ENCODE measurements at regions not wholly inside any gene's neighbourhood (a gene's known extent, or its start where the extent isn't known, plus 50 kb on each side); places are given as distances from the start of the nearest gene placed in this dataset.
A peak's percentile ranks its signal among the peaks of the same experiment; 100 is the strongest.
"Not testable (repeated sequence)": the region's sequence is repeated elsewhere in the genome, so short reads cannot be mapped to it uniquely, and the experiment has no call there.

DNA sequence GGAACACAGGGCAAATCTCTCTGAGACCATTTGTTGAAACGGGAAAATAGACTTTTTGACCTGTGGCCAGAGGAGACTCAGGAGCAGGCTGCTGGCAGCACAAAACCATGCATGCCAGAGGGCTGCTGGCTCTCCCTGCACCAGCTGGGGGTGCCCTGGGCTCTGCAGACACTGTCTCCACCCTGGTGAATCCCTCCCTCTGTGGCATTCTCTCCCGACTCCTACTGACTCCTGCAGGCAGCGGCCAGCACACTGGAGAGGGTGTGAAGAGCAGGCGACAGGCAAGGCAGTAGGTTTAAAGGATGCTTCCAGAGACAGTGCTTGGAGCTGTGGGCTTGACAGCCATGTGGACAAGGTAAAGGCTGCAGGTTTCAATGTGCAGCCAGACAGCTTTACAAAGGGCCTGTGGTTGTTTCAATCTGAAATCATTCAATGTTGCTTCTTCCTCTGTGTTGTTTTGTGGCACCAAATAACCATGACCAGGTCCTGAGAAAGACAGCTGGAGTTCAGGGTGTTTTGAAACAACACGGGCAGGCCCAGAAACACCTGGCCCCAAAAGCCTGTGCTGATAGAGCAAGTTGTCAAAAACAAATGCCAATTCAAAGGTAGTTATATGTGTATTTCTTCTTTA, 431.0 kb upstream of the ATP10A start:
- intact Hi-C loops (cut with DNase I, micrococcal nuclease) = no loop called here
- ATAC-seq (no peak), DNase-seq (no peak)

GRCh38 chr15:26287381-26287780, 424.3 kb upstream of the ATP10A start:
- ATAC-seq (no peak), DNase-seq (no peak)
- intact Hi-C loops (cut with DNase I, micrococcal nuclease) = no loop called here

DNA sequence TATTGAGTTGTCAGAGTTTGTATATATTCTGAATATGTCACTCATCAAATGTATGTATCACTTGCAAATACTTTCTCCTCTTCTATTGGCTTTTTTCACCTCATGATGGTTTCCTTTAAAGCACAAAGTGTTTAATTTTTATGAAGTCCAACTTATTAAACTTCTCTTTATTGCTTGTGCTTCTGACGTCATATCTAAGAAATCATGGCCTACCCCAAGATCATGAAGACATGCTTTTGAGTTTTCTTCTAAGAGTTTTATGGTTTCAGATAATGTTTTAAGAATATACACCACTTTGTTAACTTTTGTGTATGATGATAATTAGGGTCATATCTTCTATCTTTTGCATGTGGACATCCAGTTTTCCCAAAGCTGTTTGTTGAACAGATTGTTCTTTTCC, 417.2 kb upstream of the ATP10A start:
- DNase-seq = no peak
- ATAC-seq = no peak
- intact Hi-C loops (cut with DNase I, micrococcal nuclease) = no loop called here

DNA sequence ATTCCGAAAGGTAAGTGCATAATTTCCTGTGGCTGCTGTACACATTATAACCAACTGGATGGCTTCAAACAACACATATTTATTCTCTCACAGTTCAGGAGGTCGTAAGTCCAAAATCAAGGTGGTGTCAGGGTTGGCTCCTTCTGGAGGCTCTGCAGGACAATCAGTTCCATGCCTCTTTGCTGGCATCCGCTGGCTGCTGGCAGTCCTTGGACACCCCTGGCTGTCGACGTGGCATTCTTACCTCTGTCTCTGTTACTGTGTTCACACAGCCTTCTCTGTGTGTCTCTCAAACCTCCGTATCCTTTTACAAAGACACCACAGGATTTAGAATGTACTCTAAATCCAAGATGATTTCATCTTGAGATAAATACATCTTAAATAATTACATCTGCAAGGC, 398.8 kb upstream of the ATP10A start:
- DNase-seq = no peak
- ATAC-seq = no peak
- intact Hi-C loops (cut with DNase I, micrococcal nuclease) = no loop called here

DNA sequence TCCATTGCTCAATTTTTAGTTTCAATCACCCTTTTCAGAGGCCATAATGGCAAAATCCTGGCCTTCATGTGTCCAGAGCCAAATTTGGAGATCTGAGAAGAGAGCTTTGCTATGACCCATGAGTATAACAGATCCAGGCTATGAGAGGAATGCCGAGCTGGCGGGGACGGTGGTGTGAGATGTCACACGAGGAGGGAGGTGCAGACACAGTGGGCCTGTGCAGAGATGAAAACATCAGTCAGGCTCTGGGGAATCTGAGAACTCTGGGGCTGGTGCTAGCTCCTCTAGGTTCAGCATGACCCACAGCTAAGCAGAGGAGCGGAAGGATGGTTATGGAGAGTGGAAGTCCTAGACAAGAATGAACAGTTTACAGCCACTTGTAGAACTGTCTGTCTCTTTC, 398.3 kb upstream of the ATP10A start:
- no peak for ATAC-seq
- intact Hi-C loops (cut with DNase I, micrococcal nuclease) = no loop called here
- DNase-seq = no peak

GRCh38 chr15:26260517-26261133, 397.5 kb upstream of the ATP10A start:
- intact Hi-C loops (cut with DNase I, micrococcal nuclease) = no loop called here
- DNase-seq (peak in 1 of 2 donors; percentile 7), ATAC-seq (no peak)

- no peak for ATAC-seq
- DNase-seq = no peak
- intact Hi-C loops (cut with DNase I, micrococcal nuclease) = no loop called here
Measured at GRCh38 chr15:26259581-26259980, 396.5 kb upstream of the ATP10A start.

- DNase-seq; intact Hi-C loops (cut with DNase I, micrococcal nuclease); ATAC-seq: not testable (repeated sequence)
Measured at GRCh38 chr15:26244782-26245181, 381.7 kb upstream of the ATP10A start.

DNA sequence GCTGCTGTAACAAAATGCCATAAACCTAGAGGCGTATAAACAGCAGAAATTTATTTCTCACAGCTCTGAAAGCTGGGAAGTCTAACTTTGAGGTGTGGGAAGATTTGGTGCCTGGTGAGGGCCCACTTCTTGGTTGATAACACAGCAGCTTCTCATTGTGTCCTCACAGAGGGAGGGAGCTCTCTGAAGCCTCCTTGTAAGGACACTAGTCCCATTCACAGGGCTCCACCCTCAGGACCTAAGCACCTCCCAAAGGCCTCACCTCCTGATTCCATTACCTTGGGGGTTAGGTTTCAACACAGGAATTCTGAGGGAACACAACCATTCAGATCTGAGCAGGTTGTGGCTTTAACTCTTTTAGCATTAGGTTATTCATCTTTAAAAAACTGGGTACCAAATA, 380.3 kb upstream of the ATP10A start:
- DNase-seq = no peak
- intact Hi-C loops (cut with DNase I, micrococcal nuclease) = no loop called here
- no peak for ATAC-seq

- no peak for ATAC-seq
- intact Hi-C loops (cut with DNase I, micrococcal nuclease) = no loop called here
Measured at GRCh38 chr15:26242565-26243071, 379.5 kb upstream of the ATP10A start.

GRCh38 chr15:26235864-26236263, 372.7 kb upstream of the ATP10A start:
- DNase-seq (no peak), ATAC-seq (no peak)
- intact Hi-C loops (cut with DNase I, micrococcal nuclease) = no loop called here

More at GRCh38 chr15:26242565-26243071, 379.5 kb upstream of the ATP10A start:
- no peak for DNase-seq

DNA sequence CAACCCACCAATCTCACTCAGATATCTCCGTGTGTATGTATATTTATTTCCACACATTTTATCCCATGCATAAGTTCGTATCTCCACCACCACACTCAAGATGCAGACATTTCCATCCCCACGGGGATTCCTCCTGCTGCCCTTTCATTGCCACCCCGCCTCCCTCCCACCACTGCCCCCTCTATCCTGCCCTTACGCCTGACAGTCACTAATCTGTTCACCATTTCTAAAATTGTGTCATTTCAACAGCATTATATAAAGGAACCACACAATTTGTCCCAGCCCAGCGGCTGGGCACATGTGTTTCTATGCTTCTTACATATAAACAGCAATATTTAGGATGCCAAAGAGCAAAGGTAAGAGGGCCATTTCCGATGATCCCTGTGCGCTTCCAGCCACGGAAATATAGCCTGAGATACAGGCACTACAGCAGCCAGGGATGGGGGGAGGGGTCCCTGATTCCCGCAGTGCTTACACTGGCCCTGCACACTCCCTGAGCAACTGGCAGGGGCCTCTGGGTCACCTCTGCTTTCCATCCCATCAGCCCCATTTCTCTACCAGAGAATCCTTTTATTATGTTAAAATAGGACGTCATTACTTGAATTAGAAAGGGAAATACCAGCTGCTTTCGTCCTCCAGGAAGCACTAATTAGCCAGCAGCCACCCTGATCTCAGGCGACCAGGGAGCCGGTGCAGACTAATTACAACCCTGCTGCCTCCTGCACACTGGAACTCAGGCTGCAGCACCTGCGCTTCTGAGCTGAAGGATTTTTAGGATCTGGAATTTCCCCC, 372.0 kb upstream of the ATP10A start:
- intact Hi-C loops (cut with DNase I, micrococcal nuclease) = no loop called here
- ATAC-seq (no peak), DNase-seq (no peak)

DNA sequence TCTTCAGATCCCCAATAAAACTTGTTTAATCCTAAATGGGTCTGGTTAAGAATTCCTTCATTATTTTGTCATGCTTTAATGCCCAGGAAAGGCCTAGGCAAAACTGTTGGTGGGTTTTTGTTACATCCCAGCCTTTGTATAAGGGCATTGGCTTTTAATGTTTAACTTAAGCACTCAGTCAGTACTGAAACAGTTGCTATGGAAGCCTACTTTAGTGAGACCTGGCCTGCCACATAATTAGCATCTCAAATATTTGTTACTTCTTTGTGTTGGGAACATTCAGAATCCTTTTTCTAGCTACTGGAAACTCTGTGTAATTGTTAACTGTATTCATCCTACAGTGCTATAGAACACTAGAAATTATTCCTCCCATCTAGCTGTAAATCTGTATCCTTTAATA, 369.6 kb upstream of the ATP10A start:
- intact Hi-C loops (cut with DNase I, micrococcal nuclease) = no loop called here
- DNase-seq (no peak), ATAC-seq (no peak)

GRCh38 chr15:26231096-26231495, 368.0 kb upstream of the ATP10A start:
- DNase-seq = no peak
- intact Hi-C loops (cut with DNase I, micrococcal nuclease) = no loop called here
- ATAC-seq = no peak

DNA sequence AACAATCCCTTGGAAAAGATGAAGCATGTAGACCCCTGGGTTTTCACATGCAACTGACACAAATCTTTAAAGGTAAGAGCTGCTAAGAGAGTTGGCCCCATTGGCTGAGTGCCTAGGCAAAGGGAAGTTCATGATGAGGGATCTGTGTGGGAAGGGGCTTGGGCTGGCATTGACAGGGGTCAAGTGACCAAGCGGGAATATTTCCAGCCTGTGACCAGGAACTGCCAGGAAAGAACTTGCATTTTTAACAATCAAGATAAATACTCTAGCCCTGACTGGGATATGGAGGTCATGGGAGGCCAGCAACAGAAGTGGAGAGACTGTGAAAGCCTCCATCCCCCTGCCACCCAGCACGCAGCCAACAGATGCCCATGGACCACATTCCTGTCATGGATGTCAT, 361.1 kb upstream of the ATP10A start:
- DNase-seq (no peak), ATAC-seq (no peak)
- intact Hi-C loops (cut with DNase I, micrococcal nuclease) = no loop called here

DNA sequence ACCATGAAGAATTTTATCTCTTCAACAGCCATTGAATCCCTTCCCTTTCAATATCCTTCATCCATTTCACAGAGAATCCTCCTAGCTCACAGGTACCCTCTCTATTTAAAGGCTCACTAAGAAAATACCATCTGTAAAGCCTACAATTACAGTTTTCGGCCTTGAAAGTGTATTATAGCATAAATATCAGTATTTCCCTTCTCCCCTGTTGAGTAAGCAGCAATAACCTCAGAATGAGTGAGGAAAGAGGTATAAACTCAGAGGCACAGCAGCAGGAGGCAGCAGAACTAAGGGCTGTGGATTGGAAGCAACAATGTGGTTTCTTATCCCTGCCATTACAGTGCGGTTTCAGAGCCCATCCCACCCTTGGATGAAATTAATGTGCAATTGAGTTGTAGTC, 360.6 kb upstream of the ATP10A start:
- intact Hi-C loops (cut with DNase I, micrococcal nuclease) = no loop called here
- DNase-seq (no peak), ATAC-seq (no peak)

DNA sequence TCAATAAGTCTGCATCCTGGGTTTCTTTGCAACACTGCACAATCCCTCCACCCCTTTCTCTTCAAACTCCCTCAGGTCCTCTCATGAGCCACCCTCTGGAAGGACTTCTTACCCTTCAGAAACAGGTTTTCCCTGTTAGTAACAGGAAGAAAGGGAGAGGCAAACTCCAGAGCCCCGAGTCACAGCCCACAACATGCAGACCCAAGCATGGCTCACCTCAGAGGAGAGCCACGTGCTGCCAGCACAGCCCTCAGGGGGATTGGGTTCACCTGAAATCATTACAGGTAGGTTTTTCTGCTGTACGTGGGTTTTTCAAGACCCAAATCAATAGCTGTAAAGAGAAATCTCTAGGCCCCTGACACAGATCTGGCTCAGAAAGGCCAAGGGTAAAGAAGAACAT, 359.7 kb upstream of the ATP10A start:
- DNase-seq (no peak), ATAC-seq (no peak)
- intact Hi-C loops (cut with DNase I, micrococcal nuclease) = no loop called here

- intact Hi-C loops (cut with DNase I, micrococcal nuclease); ATAC-seq; DNase-seq: not testable (repeated sequence)
Measured at GRCh38 chr15:26217043-26217442, 353.9 kb upstream of the ATP10A start.

DNA sequence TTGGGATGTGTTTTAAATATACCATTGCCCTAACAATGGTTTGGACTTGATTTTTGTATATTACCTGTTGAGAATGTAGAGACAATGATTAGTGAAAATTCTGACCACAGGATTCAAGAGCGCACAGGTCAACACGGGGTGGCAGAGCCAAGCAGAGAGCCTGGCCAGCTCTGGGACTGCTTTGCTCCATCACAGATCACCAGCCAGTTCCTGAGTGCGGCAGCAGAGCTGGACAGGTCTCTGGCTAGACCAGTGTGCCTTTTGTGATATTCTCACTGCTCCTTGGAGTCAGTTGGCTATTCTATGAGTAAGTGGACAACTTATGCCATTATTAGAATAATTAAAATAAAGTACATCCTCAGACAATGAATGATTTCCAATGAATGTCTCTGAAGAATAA, 351.2 kb upstream of the ATP10A start:
- ATAC-seq = no peak
- intact Hi-C loops (cut with DNase I, micrococcal nuclease) = no loop called here

GRCh38 chr15:26213427-26213826, 350.3 kb upstream of the ATP10A start:
- intact Hi-C loops (cut with DNase I, micrococcal nuclease) = no loop called here
- ATAC-seq = no peak

More for the DNA sequence above, 351.2 kb upstream of the ATP10A start:
- DNase-seq = no peak

More at GRCh38 chr15:26213427-26213826, 350.3 kb upstream of the ATP10A start:
- DNase-seq = no peak

Data from left colon (tissue), 2 donors.